SU-DHL-6 (cell line): ENCODE measurements at regions not wholly inside any gene's neighbourhood (a gene's known extent, or its start where the extent isn't known, plus 50 kb on each side); places are given as distances from the start of the nearest gene placed in this dataset.

Experiments
- H2AFZ ChIP-seq: fragments of 200-600 bp; sonication (generic); 2 replicates; pipeline ENCODE4 v1.6.1; 2014; ENCODE audit warnings: low read depth, mild to moderate bottlenecking, moderate library complexity, mixed read lengths, antibody characterized with exemption, low read length; ENCODE audit not compliant: severe bottlenecking
- H3F3A ChIP-seq: fragments of 200-600 bp; shearing (Covaris generic); 2 replicates; pipeline ENCODE4 v1.6.0; 2016; ENCODE audit warnings: antibody characterized with exemption, mild to moderate bottlenecking; ENCODE audit not compliant: insufficient read depth
- H3K27ac ChIP-seq: fragments of 200-600 bp; sonication (generic); 2 replicates; pipeline ENCODE4 v1.5.1; 2016; ENCODE audit warnings: low read depth, mild to moderate bottlenecking, low read length, moderate library complexity, mixed read lengths
- H3K27me3 ChIP-seq: fragments of 200-600 bp; sonication (generic), shearing (Covaris generic); 2 replicates; pipeline ENCODE4 v1.6.0; 2014; ENCODE audit warnings: mild to moderate bottlenecking, low read length
- H3K36me3 ChIP-seq: fragments of 200-600 bp; sonication (generic); 2 replicates; pipeline ENCODE4 v1.6.1; 2014; ENCODE audit warnings: mild to moderate bottlenecking, low read length, mixed read lengths
- H3K4me2 ChIP-seq: fragments of 300-600, 200-600 bp; shearing (Covaris generic), sonication (generic); 2 replicates; pipeline ENCODE4 v1.6.0; 2014; ENCODE audit warnings: low read length, low read depth, mild to moderate bottlenecking; ENCODE audit not compliant: poor library complexity, severe bottlenecking
- H3K4me3 ChIP-seq: fragments of 200-600 bp; sonication (generic); 2 replicates; pipeline ENCODE4 v1.5.1; 2014; ENCODE audit warnings: antibody characterized with exemption, low read length, mild to moderate bottlenecking, mixed read lengths; ENCODE audit not compliant: insufficient read depth, poor library complexity, severe bottlenecking
- H3K79me2 ChIP-seq: fragments of 200-600 bp; sonication (generic); 2 replicates; pipeline ENCODE4 v1.6.1; 2014; ENCODE audit warnings: mild to moderate bottlenecking, low read length, moderate library complexity; ENCODE audit not compliant: insufficient read depth
- H3K9ac ChIP-seq: fragments of 200-600 bp; sonication (generic); 2 replicates; pipeline ENCODE4 v1.7.0; 2014; ENCODE audit warnings: mild to moderate bottlenecking, low read length
- H3K9me2 ChIP-seq: fragments of 200-600 bp; sonication (generic); replicated peaks from 2 replicates; pipeline ENCODE4 v1.6.1; 2014; ENCODE audit warnings: low read length; ENCODE audit not compliant: insufficient read depth
- H3K9me3 ChIP-seq: fragments of 200-600 bp; sonication (generic); 2 replicates; pipeline ENCODE4 v1.6.1; 2014; ENCODE audit warnings: low read length, mixed read lengths; ENCODE audit not compliant: insufficient read depth
- H4K20me1 ChIP-seq: fragments of 200-600 bp; sonication (generic); 2 replicates; pipeline ENCODE4 v1.6.1; 2014; ENCODE audit warnings: low read depth, mild to moderate bottlenecking, antibody characterized with exemption, low read length, moderate library complexity, mixed read lengths
- CTCF ChIP-seq: fragments of 200-600 bp; sonication (generic); IDR thresholded peaks from one replicate; pipeline ENCODE4 v1.5.1; 2017; ENCODE audit warnings: antibody characterized with exemption, mild to moderate bottlenecking, low read length, moderate library complexity; ENCODE audit not compliant: insufficient read depth, poor library complexity, severe bottlenecking
- EZH2phosphoT487 ChIP-seq: fragments of 200-600 bp; sonication (generic), shearing (Covaris generic); conservative IDR thresholded peaks from 2 replicates; pipeline ENCODE4 v1.6.1; 2018; ENCODE audit warnings: mild to moderate bottlenecking, antibody characterized with exemption, low read length, moderate library complexity, mixed read lengths

- no peaks in the 10 kb centered on the region for H3K9me2 ChIP-seq
- no peak overlapping the region for H2AFZ ChIP-seq
- no peak overlapping the region for H3K27ac ChIP-seq
- no peaks in the 10 kb centered on the region for H3K27me3 ChIP-seq
- no peaks in the 10 kb centered on the region for H3K9me3 ChIP-seq
- H3K4me3 ChIP-seq: no peak overlapping the region
- H3K9ac ChIP-seq: no peak overlapping the region
- H3K79me2 ChIP-seq: no peaks in the 10 kb centered on the region
- no peaks in the 10 kb centered on the region for H3F3A ChIP-seq
- no peaks in the 10 kb centered on the region for H4K20me1 ChIP-seq
- no peak overlapping the region for H3K4me2 ChIP-seq
- no peaks in the 10 kb centered on the region for H3K36me3 ChIP-seq
- TF ChIP-seq CTCF (no peak), EZH2phosphoT487 (no peak)
Measured at GRCh38 chr17:14630046-14630445, 329.2 kb downstream of the HS3ST3B1 start.

- Histone ChIP-seq H3K79me2 (no peaks in the 10 kb centered on the region), H3K9me3 (no peaks in the 10 kb centered on the region; the same call in 1 of the 2 replicates), H4K20me1 (no peaks in the 10 kb centered on the region), H3F3A (no peaks in the 10 kb centered on the region), H3K27me3 (no peaks in the 10 kb centered on the region), H3K27ac (no peak overlapping the region), H3K36me3 (no peaks in the 10 kb centered on the region), H2AFZ (no peak overlapping the region), H3K4me3 (no peak overlapping the region), H3K9me2 (no peaks in the 10 kb centered on the region), H3K9ac (no peak overlapping the region), H3K4me2 (no peak overlapping the region)
- TF ChIP-seq CTCF (no peak), EZH2phosphoT487 (no peak)
Measured at GRCh38 chr17:14622615-14623101, 321.8 kb downstream of the HS3ST3B1 start.

GRCh38 chr17:14621826-14622614 is 321.1 kb downstream of the HS3ST3B1 start:
- H3K79me2 ChIP-seq: no peaks in the 10 kb centered on the region
- H3K9ac ChIP-seq: no peak overlapping the region
- no peaks in the 10 kb centered on the region for H4K20me1 ChIP-seq
- H3K4me3 ChIP-seq: no peak overlapping the region
- H3K27ac ChIP-seq: no peak overlapping the region
- H3F3A ChIP-seq: no peaks in the 10 kb centered on the region
- H3K4me2 ChIP-seq: no peak overlapping the region
- H3K27me3 ChIP-seq: no peaks in the 10 kb centered on the region
- TF ChIP-seq EZH2phosphoT487: no peak
- TF ChIP-seq CTCF: no peak
- no peaks in the 10 kb centered on the region for H3K9me2 ChIP-seq
- no peaks in the 10 kb centered on the region for H3K36me3 ChIP-seq
- no peak overlapping the region for H2AFZ ChIP-seq
- H3K9me3 ChIP-seq: no peaks in the 10 kb centered on the region; the same call in 1 of the 2 replicates
